ENCODE measurements at regions not wholly inside any gene's neighbourhood (a gene's known extent, or its start where the extent isn't known, plus 50 kb on each side); places are given as distances from the start of the nearest gene placed in this dataset.

GRCh38 chr2:176820371-176820932 is 392.1 kb upstream of the HNRNPA3 start:
- H3K4me1 ChIP-seq (ENCODE audit: insufficient read depth, low read length) = peaks cover 17% of the 10 kb centered on the region
- Mint-ChIP-seq H3K4me1 (peaks cover 4 to 18% (median 14%) of the 10 kb centered on the region in 3 donors), H3K27me3 (peaks cover 0 to 3% of the 10 kb centered on the region in 2 donors), H3K9me3 (no peaks in the 10 kb centered on the region), H3K27ac (no peak overlapping the region), H3K36me3 (peaks cover 0 to 10% (median 3%) of the 10 kb centered on the region in 3 donors), H3K4me3 (no peak overlapping the region)
- no peak overlapping the region for H3K4me3 ChIP-seq (ENCODE audit: low read length)
- no peaks in the 10 kb centered on the region for H3K9me3 ChIP-seq (ENCODE audit: low read length)
- no peak for DNase-seq
- CTCF ChIA-PET = interaction anchor here (0.7 to 2.1 kb wide), 4 partner anchors 34 to 693 kb away, joined by 3 to 6 read pairs (median 4); no protein-coding TSS in a partner anchor
- POLR2A ChIA-PET = no interaction called here
- H3K27ac ChIP-seq (ENCODE audit: low read depth, low read length) = no peak overlapping the region
- H3K36me3 ChIP-seq (ENCODE audit: insufficient read depth, low read length) = no peaks in the 10 kb centered on the region
- no peaks in the 10 kb centered on the region for H3K27me3 ChIP-seq (ENCODE audit: insufficient read depth, low read length, poor library complexity, severe bottlenecking)

GRCh38 chr2:176821350-176821749 is 391.2 kb upstream of the HNRNPA3 start:
- Mint-ChIP-seq H3K9me3 (no peaks in the 10 kb centered on the region), H3K4me3 (no peak overlapping the region), H3K27me3 (peaks cover 0 to 3% of the 10 kb centered on the region in 2 donors), H3K4me1 (peaks cover 12 to 24% (median 22%) of the 10 kb centered on the region in 3 donors), H3K27ac (no peak overlapping the region), H3K36me3 (peaks cover 0 to 10% (median 3%) of the 10 kb centered on the region in 3 donors)
- no peaks in the 10 kb centered on the region for H3K9me3 ChIP-seq (ENCODE audit: low read length)
- H3K27ac ChIP-seq (ENCODE audit: low read depth, low read length) = no peak overlapping the region
- H3K27me3 ChIP-seq (ENCODE audit: insufficient read depth, low read length, poor library complexity, severe bottlenecking) = no peaks in the 10 kb centered on the region
- ChIA-PET CTCF (interaction anchor here (2.1 kb wide), 1 partner anchor 694 kb away, joined by 6 read pairs; no protein-coding TSS in a partner anchor), POLR2A (no interaction called here)
- peaks cover 25% of the 10 kb centered on the region for H3K4me1 ChIP-seq (ENCODE audit: insufficient read depth, low read length)
- DNase-seq = no peak
- no peak overlapping the region for H3K4me3 ChIP-seq (ENCODE audit: low read length)
- no peaks in the 10 kb centered on the region for H3K36me3 ChIP-seq (ENCODE audit: insufficient read depth, low read length)

- ChIA-PET CTCF (no interaction called here), POLR2A (no interaction called here)
- H3K9me3 Mint-ChIP-seq = no peaks in the 10 kb centered on the region
- H3K4me1 Mint-ChIP-seq = peaks cover 19 to 29% (median 29%) of the 10 kb centered on the region in 3 donors
- Histone ChIP-seq H3K9me3 (ENCODE audit: low read length) (no peaks in the 10 kb centered on the region), H3K27me3 (ENCODE audit: insufficient read depth, low read length, poor library complexity, severe bottlenecking) (no peaks in the 10 kb centered on the region), H3K4me1 (ENCODE audit: insufficient read depth, low read length) (peaks cover 32% of the 10 kb centered on the region), H3K27ac (ENCODE audit: low read depth, low read length) (no peak overlapping the region), H3K36me3 (ENCODE audit: insufficient read depth, low read length) (no peaks in the 10 kb centered on the region), H3K4me3 (ENCODE audit: low read length) (no peak overlapping the region)
- no peak overlapping the region for H3K27ac Mint-ChIP-seq
- H3K36me3 Mint-ChIP-seq = peaks cover 0 to 10% (median 3%) of the 10 kb centered on the region in 3 donors
- no peak overlapping the region for H3K4me3 Mint-ChIP-seq
- peaks cover 0 to 3% of the 10 kb centered on the region in 2 donors for H3K27me3 Mint-ChIP-seq
- no peak for DNase-seq
These were observed 390.5 kb upstream of the HNRNPA3 start for GRCh38 chr2:176822060-176822459.

DNA sequence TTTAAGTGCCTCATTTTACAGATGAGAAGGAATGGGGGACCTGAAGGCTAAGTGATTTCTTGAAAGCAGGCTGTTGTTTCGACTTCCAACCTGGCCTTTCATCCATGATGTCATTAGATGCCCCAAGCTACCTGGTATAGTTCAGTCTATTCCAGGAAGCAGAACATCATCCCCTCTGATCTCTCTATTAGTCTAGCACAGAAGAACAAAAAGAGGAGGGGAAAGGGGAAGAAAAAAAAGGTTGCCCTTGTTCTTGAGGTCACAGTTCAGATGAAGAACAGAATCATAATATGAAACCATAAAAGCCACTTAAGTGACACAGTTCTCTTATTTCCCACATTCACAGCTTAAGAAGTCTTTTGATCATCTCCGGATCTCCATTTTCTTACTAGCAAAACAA is 386.2 kb upstream of the HNRNPA3 start:
- H3K36me3 ChIP-seq (ENCODE audit: insufficient read depth, low read length) = no peaks in the 10 kb centered on the region
- Mint-ChIP-seq H3K4me1 (peaks cover 26 to 42% (median 40%) of the 10 kb centered on the region in 3 donors), H3K9me3 (no peaks in the 10 kb centered on the region), H3K36me3 (peaks cover 0 to 14% (median 3%) of the 10 kb centered on the region in 3 donors), H3K27me3 (no peaks in the 10 kb centered on the region), H3K4me3 (peak overlapping the region in 6 of 7 donors; percentile 4 to 72 (median 40)), H3K27ac (peak overlapping the region; percentile 49 to 91 (median 74))
- CTCF ChIA-PET = interaction anchor here (4.0 kb wide), 1 partner anchor 12 kb away, joined by 16 read pairs; no protein-coding TSS in a partner anchor
- POLR2A ChIA-PET = interaction anchor here (1.0 kb wide), 2 partner anchors 9 to 19 kb away, joined by 3 read pairs; no protein-coding TSS in a partner anchor
- H3K27me3 ChIP-seq (ENCODE audit: insufficient read depth, low read length, poor library complexity, severe bottlenecking) = no peaks in the 10 kb centered on the region
- peak in 2 of 5 donors; percentile 43 to 84 for DNase-seq
- H3K4me1 ChIP-seq (ENCODE audit: insufficient read depth, low read length) = peaks cover 35% of the 10 kb centered on the region
- H3K4me3 ChIP-seq (ENCODE audit: low read length) = no peak overlapping the region
- no peak overlapping the region for H3K27ac ChIP-seq (ENCODE audit: low read depth, low read length)
- H3K9me3 ChIP-seq (ENCODE audit: low read length) = no peaks in the 10 kb centered on the region

GRCh38 chr2:176826984-176827668 is 385.5 kb upstream of the HNRNPA3 start:
- POLR2A ChIA-PET = no interaction called here
- no peaks in the 10 kb centered on the region for H3K9me3 Mint-ChIP-seq
- no peaks in the 10 kb centered on the region for H3K36me3 ChIP-seq (ENCODE audit: insufficient read depth, low read length)
- no peak overlapping the region for H3K27ac ChIP-seq (ENCODE audit: low read depth, low read length)
- H3K4me1 ChIP-seq (ENCODE audit: insufficient read depth, low read length) = peaks cover 35% of the 10 kb centered on the region
- H3K4me3 Mint-ChIP-seq = peak overlapping the region in 6 of 7 donors; percentile 4 to 72 (median 40)
- CTCF ChIA-PET = interaction anchor here (4.0 kb wide), 1 partner anchor 13 kb away, joined by 16 read pairs; no protein-coding TSS in a partner anchor
- no peak for DNase-seq
- no peak overlapping the region for H3K4me3 ChIP-seq (ENCODE audit: low read length)
- peak overlapping the region; percentile 49 to 91 (median 74) for H3K27ac Mint-ChIP-seq
- H3K4me1 Mint-ChIP-seq = peaks cover 26 to 40% (median 39%) of the 10 kb centered on the region in 3 donors
- H3K36me3 Mint-ChIP-seq = peaks cover 0 to 14% (median 1%) of the 10 kb centered on the region in 3 donors
- no peaks in the 10 kb centered on the region for H3K9me3 ChIP-seq (ENCODE audit: low read length)
- H3K27me3 ChIP-seq (ENCODE audit: insufficient read depth, low read length, poor library complexity, severe bottlenecking) = no peaks in the 10 kb centered on the region
- H3K27me3 Mint-ChIP-seq = no peaks in the 10 kb centered on the region

GRCh38 chr2:176830362-176830761 is 382.2 kb upstream of the HNRNPA3 start:
- H3K27ac ChIP-seq (ENCODE audit: low read depth, low read length) = no peak overlapping the region
- Mint-ChIP-seq H3K4me1 (peaks cover 23 to 29% (median 28%) of the 10 kb centered on the region in 3 donors), H3K4me3 (no peak overlapping the region), H3K9me3 (no peaks in the 10 kb centered on the region), H3K36me3 (peaks cover 0 to 4% (median 0%) of the 10 kb centered on the region in 3 donors), H3K27me3 (no peaks in the 10 kb centered on the region), H3K27ac (peak overlapping the region in 1 of 8 donors; percentile 79)
- no peaks in the 10 kb centered on the region for H3K27me3 ChIP-seq (ENCODE audit: insufficient read depth, low read length, poor library complexity, severe bottlenecking)
- H3K9me3 ChIP-seq (ENCODE audit: low read length) = no peaks in the 10 kb centered on the region
- peak in 1 of 5 donors; percentile 58 for DNase-seq
- POLR2A ChIA-PET = no interaction called here
- CTCF ChIA-PET = interaction anchor here (1.0 kb wide), 1 partner anchor 21 kb away, joined by 3 read pairs; no protein-coding TSS in a partner anchor
- no peaks in the 10 kb centered on the region for H3K36me3 ChIP-seq (ENCODE audit: insufficient read depth, low read length)
- peaks cover 22% of the 10 kb centered on the region for H3K4me1 ChIP-seq (ENCODE audit: insufficient read depth, low read length)
- no peak overlapping the region for H3K4me3 ChIP-seq (ENCODE audit: low read length)

GRCh38 chr2:176832086-176832485 is 380.5 kb upstream of the HNRNPA3 start:
- H3K27ac ChIP-seq (ENCODE audit: low read depth, low read length) = no peak overlapping the region
- Mint-ChIP-seq H3K9me3 (no peaks in the 10 kb centered on the region), H3K27me3 (no peaks in the 10 kb centered on the region), H3K4me1 (peaks cover 7 to 13% (median 12%) of the 10 kb centered on the region in 3 donors), H3K4me3 (no peak overlapping the region), H3K36me3 (peaks cover 0 to 4% (median 1%) of the 10 kb centered on the region in 3 donors), H3K27ac (no peak overlapping the region)
- DNase-seq = no peak
- no peaks in the 10 kb centered on the region for H3K36me3 ChIP-seq (ENCODE audit: insufficient read depth, low read length)
- peaks cover 6% of the 10 kb centered on the region for H3K4me1 ChIP-seq (ENCODE audit: insufficient read depth, low read length)
- no peaks in the 10 kb centered on the region for H3K27me3 ChIP-seq (ENCODE audit: insufficient read depth, low read length, poor library complexity, severe bottlenecking)
- ChIA-PET POLR2A (no interaction called here), CTCF (no interaction called here)
- H3K4me3 ChIP-seq (ENCODE audit: low read length) = no peak overlapping the region
- no peaks in the 10 kb centered on the region for H3K9me3 ChIP-seq (ENCODE audit: low read length)

- no peak for DNase-seq
- CTCF ChIA-PET = no interaction called here
- H3K27ac Mint-ChIP-seq = no peak overlapping the region
- H3K4me1 Mint-ChIP-seq = peaks cover 2 to 6% (median 5%) of the 10 kb centered on the region in 3 donors
- Histone ChIP-seq H3K9me3 (ENCODE audit: low read length) (no peaks in the 10 kb centered on the region), H3K27ac (ENCODE audit: low read depth, low read length) (no peak overlapping the region), H3K4me3 (ENCODE audit: low read length) (no peak overlapping the region), H3K36me3 (ENCODE audit: insufficient read depth, low read length) (no peaks in the 10 kb centered on the region), H3K4me1 (ENCODE audit: insufficient read depth, low read length) (no peaks in the 10 kb centered on the region), H3K27me3 (ENCODE audit: insufficient read depth, low read length, poor library complexity, severe bottlenecking) (no peaks in the 10 kb centered on the region)
- H3K4me3 Mint-ChIP-seq = no peak overlapping the region
- no peaks in the 10 kb centered on the region for H3K27me3 Mint-ChIP-seq
- peaks cover 0 to 6% (median 1%) of the 10 kb centered on the region in 3 donors for H3K36me3 Mint-ChIP-seq
- POLR2A ChIA-PET = no interaction called here
- no peaks in the 10 kb centered on the region for H3K9me3 Mint-ChIP-seq
These were observed 378.9 kb upstream of the HNRNPA3 start for GRCh38 chr2:176833671-176834070.
